NCI-H2081 (cell line): ENCODE measurements at regions not wholly inside any gene's neighbourhood (a gene's known extent, or its start where the extent isn't known, plus 50 kb on each side); places are given as distances from the start of the nearest gene placed in this dataset.

ENCODE experiments used
- DNase-seq, 2 experiments: peaks; one replicate each; lab custom pipeline; 2025; lab: John Stamatoyannopoulos, UW

- no peak for DNase-seq
These were observed 634.0 kb downstream of the IRX1 start for GRCh38 chr5:4229414-4230292.

- DNase-seq: no peak
These were observed 634.8 kb downstream of the IRX1 start for GRCh38 chr5:4230471-4230785.

- no peak for DNase-seq
These were observed 635.4 kb downstream of the IRX1 start for GRCh38 chr5:4230786-4231641.

GRCh38 chr5:4232084-4232483 lies 636.5 kb downstream of the IRX1 start:
- no peak for DNase-seq

- DNase-seq: no peak
These were observed 638.0 kb downstream of the IRX1 start for GRCh38 chr5:4233671-4234070.

GRCh38 chr5:4243479-4244264 lies 648.0 kb downstream of the IRX1 start:
- no peak for DNase-seq

- no peak for DNase-seq
These were observed 648.7 kb downstream of the IRX1 start for GRCh38 chr5:4244306-4244705.

GRCh38 chr5:4245076-4245475 lies 649.4 kb downstream of the IRX1 start:
- DNase-seq: no peak

GRCh38 chr5:4245511-4245910 lies 649.9 kb downstream of the IRX1 start:
- DNase-seq: no peak

GRCh38 chr5:4246447-4246846 lies 650.8 kb downstream of the IRX1 start:
- DNase-seq: no peak

GRCh38 chr5:4250254-4250653 lies 654.6 kb downstream of the IRX1 start:
- no peak for DNase-seq

GRCh38 chr5:4252385-4252784 lies 656.8 kb downstream of the IRX1 start:
- DNase-seq: no peak

GRCh38 chr5:4254736-4255135 lies 659.1 kb downstream of the IRX1 start:
- DNase-seq: no peak

- DNase-seq: no peak
These were observed 659.8 kb downstream of the IRX1 start for GRCh38 chr5:4255441-4255840.

- no peak for DNase-seq
These were observed 662.5 kb downstream of the IRX1 start for GRCh38 chr5:4258170-4258569.

- no peak for DNase-seq
These were observed 675.6 kb downstream of the IRX1 start for GRCh38 chr5:4271193-4271592.

- no peak for DNase-seq
These were observed 679.6 kb downstream of the IRX1 start for GRCh38 chr5:4275232-4275631.

GRCh38 chr5:4294878-4295277 lies 699.2 kb downstream of the IRX1 start:
- no peak for DNase-seq

- no peak for DNase-seq
These were observed 700.2 kb downstream of the IRX1 start for GRCh38 chr5:4295663-4296339.

- no peak for DNase-seq
These were observed 710.4 kb downstream of the IRX1 start for GRCh38 chr5:4306057-4306456.

GRCh38 chr5:4309026-4309425 lies 713.4 kb downstream of the IRX1 start:
- DNase-seq: no peak

- no peak for DNase-seq
These were observed 717.5 kb downstream of the IRX1 start for GRCh38 chr5:4313138-4313537.
